DMS53 treated with DMSO at 0.1 percent for 48 hours (cell line): ENCODE measurements at regions not wholly inside any gene's neighbourhood (a gene's known extent, or its start where the extent isn't known, plus 50 kb on each side); places are given as distances from the start of the nearest gene placed in this dataset.

Source experiments
- DNase-seq: peaks from one replicate; lab custom pipeline; 2025; ENCODE audit not compliant: unreplicated experiment; lab: John Stamatoyannopoulos, UW

GRCh38 chr2:129705085-129705484, 274.4 kb upstream of the RAB6C start:
- DNase-seq = no peak

GRCh38 chr2:129707800-129708199, 271.7 kb upstream of the RAB6C start:
- no peak for DNase-seq

GRCh38 chr2:129708221-129708967, 271.1 kb upstream of the RAB6C start:
- DNase-seq = no peak

- DNase-seq = no peak
These were observed 270.2 kb upstream of the RAB6C start for GRCh38 chr2:129709001-129709955.

- no peak for DNase-seq
These were observed 269.4 kb upstream of the RAB6C start for GRCh38 chr2:129709956-129710598.

- no peak for DNase-seq
These were observed 268.6 kb upstream of the RAB6C start for GRCh38 chr2:129710670-129711495.

- no peak for DNase-seq
These were observed 267.4 kb upstream of the RAB6C start for GRCh38 chr2:129711816-129712675.

- DNase-seq = no peak
These were observed 266.8 kb upstream of the RAB6C start for GRCh38 chr2:129712676-129712985.

- no peak for DNase-seq
These were observed 266.1 kb upstream of the RAB6C start for GRCh38 chr2:129713337-129713736.

- no peak for DNase-seq
These were observed 262.5 kb upstream of the RAB6C start for GRCh38 chr2:129716781-129717559.

- DNase-seq = peak; percentile 12
These were observed 261.8 kb upstream of the RAB6C start for GRCh38 chr2:129717560-129718130.

GRCh38 chr2:129719335-129719734, 260.1 kb upstream of the RAB6C start:
- DNase-seq = no peak

- DNase-seq = no peak
These were observed 259.1 kb upstream of the RAB6C start for GRCh38 chr2:129720360-129720759.

GRCh38 chr2:129720761-129721160, 258.7 kb upstream of the RAB6C start:
- no peak for DNase-seq

GRCh38 chr2:129721236-129721635, 258.2 kb upstream of the RAB6C start:
- no peak for DNase-seq

GRCh38 chr2:129721846-129722245, 257.6 kb upstream of the RAB6C start:
- DNase-seq = no peak

- no peak for DNase-seq
These were observed 257.0 kb upstream of the RAB6C start for GRCh38 chr2:129722306-129723019.
